GM21717 (cell line): ENCODE measurements at regions not wholly inside any gene's neighbourhood (a gene's known extent, or its start where the extent isn't known, plus 50 kb on each side); places are given as distances from the start of the nearest gene placed in this dataset.

ENCODE experiments used
- ATAC-seq: cut with Tn5 transposase; IDR thresholded peaks from one replicate; pipeline ENCODE4 v1.9.1; 2021; ENCODE audit warnings: mild to moderate bottlenecking, moderate library complexity; ENCODE audit not compliant: unreplicated experiment

- no peak for ATAC-seq
Measured at GRCh38 chr7:18354108-18355085, 141.2 kb upstream of the HDAC9 start.

GRCh38 chr7:18356191-18356645 lies 139.3 kb upstream of the HDAC9 start:
- ATAC-seq: peak; percentile 52

GRCh38 chr7:18357691-18358090 lies 137.9 kb upstream of the HDAC9 start:
- ATAC-seq: no peak

DNA sequence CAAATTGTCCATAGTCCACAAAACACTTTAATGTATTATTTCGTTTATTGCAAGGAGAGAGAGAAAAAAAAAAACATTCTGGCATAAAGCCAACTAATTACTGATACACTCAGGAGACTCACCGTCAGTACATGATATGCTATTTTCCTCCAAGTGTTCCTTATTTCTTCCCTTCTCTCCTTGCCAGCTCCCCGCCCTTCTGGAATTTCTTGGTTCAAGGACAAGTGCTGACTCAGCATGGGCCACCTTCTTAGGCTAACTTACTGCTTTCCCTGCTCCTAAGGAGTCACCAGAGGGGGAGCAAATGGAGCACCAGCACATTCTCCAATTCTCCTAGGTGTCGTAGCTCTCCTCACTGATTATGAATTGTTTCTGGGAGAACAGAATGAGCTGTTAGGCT lies 133.8 kb upstream of the HDAC9 start:
- no peak for ATAC-seq

DNA sequence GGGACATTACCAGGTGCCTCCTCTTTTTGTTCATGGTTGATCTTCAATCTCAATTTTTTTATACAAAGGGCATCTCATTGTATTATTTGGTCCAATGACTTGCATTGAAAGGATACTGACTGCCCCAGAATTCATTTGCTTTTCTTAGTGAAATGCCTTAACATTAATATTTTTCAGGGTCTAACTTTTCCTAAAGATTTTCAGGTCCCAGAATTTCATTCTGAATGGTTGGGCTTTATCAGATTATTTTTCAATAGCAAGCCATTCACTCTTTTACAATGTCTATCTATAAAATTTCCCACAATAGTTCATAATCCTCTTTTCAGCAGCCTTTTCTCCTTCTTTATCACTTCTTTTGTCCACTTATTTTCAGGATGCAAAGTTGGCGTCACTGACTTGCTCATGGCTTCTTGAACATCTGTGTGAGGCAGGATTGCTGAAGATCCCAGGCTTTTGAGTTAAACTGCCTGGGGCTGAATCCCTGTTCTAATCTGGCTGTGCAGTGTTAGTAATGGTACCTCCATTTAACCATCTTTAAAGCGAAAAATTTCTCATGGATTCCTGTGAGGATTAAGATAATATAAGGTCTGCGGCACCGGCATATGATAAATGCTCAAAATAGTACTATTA lies 131.7 kb upstream of the HDAC9 start:
- ATAC-seq: no peak

DNA sequence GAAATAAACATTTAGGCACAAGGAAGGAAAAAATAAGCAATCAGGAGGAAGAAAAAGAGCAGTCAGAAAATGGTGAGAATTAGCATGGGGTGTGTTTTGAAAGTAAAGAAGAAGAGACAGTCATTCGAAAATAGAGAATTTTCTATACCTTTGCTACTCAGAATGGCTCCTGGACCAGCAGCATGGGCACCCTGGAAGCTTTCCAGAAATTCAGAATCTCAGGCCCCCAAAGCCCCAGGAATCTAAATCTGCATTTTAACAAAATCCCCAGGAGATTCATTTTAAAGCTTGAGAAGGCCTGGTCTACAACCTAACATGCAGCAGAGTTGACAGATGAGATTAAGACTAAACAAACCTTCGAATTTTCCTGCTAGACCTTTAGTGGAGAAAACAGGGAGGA lies 131.2 kb upstream of the HDAC9 start:
- no peak for ATAC-seq

- no peak for ATAC-seq
Measured at GRCh38 chr7:18366394-18366793, 129.2 kb upstream of the HDAC9 start.

- no peak for ATAC-seq
Measured at GRCh38 chr7:18369011-18369410, 126.5 kb upstream of the HDAC9 start.

GRCh38 chr7:18370633-18371032 lies 124.9 kb upstream of the HDAC9 start:
- no peak for ATAC-seq

GRCh38 chr7:18378989-18379605 lies 116.5 kb upstream of the HDAC9 start:
- ATAC-seq: no peak

GRCh38 chr7:18384491-18385143 lies 110.9 kb upstream of the HDAC9 start:
- no peak for ATAC-seq

DNA sequence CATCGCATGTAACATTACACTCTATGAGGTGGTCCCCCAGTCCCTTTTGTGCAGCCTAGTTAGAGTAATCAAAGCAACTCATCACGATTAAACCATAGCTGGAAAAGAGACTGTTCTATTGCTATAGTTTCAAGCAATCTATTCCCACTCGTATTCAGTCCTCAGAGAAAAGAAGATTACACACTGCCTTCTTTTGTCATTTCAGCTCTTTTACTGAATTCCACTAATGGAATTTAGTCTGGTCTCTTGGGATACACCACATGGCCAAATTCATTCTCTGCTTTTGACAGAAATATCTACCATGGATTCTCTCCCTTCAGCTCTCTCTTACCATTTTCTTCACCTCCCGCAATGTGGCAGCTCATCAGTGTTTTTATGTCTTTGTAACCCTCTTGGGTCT lies 108.9 kb upstream of the HDAC9 start:
- ATAC-seq: no peak

GRCh38 chr7:18387191-18387735 lies 108.3 kb upstream of the HDAC9 start:
- no peak for ATAC-seq

GRCh38 chr7:18390535-18390907 lies 105.0 kb upstream of the HDAC9 start:
- peak; percentile 37 for ATAC-seq

DNA sequence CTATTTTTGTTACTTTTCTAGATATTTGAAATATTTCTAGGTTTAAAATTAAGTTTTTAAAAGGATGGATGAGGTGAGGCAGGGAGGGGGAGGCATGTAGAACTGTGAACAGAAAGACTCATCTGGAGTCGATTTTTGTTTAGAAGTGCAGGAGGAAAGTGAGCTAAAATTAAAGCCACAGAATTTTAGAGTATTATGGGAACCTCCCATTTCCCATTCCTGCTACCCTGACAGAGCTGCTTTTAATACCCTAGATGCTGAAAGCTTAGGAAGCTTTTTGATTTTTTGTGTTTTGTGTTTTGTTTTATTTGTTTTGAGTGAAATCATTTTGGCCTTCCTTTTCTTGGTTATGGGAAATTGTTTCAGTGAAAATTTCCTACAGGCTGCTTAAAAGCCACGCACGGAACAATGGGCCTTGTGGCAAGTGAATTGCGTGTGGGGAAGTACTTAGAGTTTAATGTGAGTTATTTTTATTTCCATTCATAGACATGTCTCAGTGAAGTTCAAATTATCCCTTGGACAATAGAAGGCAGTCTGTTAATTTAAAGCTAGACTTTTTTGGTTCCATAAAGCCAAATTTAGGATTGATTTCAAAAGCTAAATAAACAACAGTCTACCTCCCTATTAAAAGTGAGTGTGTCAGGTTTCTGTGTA lies 102.0 kb upstream of the HDAC9 start:
- no peak for ATAC-seq

DNA sequence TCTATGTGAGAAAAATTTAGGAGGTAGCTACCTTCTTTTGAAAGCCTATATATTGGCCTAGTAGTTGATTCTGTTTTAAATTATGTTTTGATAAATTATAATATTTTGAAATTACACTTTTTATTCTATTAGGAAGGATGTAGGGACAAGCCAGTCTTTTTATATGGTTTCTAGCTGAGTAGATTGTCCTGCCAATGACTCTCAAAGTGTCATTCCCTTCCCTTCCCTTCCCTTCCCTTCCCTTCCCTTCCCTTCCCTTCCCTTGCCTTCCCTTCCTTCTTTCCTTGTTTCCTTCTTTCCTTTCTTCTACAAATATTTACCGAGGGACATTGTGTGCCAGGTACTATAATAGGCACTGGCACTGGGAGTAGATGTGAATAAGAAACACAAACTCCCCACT lies 99.7 kb upstream of the HDAC9 start:
- ATAC-seq: no peak

GRCh38 chr7:18396953-18397352 lies 98.6 kb upstream of the HDAC9 start:
- no peak for ATAC-seq

DNA sequence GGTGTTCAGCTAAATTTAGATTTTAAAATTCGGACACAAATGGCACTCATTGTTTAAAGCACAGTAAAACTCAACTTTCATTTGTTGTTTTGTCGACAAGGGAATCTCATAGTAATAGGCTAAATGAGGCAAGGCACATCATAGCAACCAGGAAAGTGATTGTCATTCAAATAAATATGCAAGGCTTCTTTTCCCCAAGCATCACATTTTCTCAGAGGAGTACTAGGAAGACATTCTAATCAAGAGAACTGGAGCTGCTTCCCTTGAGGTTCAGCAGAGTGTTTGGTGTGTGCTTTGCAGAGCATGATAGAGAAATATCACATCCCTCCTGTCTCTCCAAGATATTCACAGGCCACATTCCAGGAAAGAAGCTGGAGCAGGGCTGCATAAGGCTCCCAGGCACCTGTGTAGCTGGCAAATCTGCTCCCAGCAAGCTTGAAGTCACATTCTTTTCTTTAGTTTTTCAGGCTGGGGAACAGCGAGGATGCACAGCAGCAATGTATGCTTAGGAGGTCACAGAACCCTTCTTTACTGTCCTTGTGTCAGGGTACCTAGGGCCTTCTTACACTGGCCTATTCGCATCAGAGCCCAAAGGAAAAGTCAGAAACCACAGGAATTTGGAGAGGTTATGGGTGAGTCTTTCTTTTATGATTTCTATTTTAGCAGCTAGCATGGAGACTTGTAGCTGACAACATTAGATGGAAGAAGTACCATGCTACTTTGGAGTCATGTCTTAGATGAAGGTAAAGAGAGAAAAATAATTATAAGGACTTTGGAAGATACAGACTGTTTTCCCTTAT lies 95.9 kb upstream of the HDAC9 start:
- ATAC-seq: no peak

DNA sequence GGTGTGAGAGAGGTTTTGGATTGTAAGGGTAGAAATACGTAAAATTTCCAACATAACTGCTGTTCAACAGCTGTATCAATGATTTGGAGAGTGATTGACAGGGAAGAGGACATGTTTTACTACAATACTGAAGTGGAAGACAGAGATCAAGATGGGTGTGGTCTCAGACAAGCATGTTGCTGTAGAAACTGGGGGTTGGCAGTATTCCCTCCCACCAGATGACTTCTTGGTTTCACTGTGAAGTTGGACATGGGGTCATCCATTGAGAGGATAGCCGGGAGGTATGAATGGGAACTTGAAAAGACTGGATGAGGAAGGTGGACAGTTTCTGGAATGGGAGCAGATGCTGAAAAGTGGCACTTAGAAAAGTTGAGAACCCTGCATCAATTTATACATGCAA lies 95.3 kb upstream of the HDAC9 start:
- no peak for ATAC-seq

DNA sequence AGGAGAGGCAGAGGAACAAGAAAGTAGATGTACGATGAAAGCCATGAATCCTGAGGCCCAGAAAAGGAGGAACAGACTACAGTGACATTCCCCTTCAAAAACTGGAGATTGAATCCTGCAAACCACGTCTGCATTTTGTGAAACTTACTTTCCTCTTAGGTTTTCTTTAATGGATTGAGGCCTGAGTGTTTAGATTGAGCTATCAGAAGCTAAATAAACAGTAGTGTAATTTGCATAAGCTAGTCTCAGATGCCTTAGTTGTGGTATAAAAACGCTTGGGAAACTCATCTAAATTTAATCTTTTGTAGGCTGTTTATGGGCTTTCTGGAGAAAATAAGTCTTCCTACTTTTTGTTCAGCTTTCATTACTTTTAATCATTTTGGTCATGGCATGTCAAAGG lies 94.8 kb upstream of the HDAC9 start:
- no peak for ATAC-seq
